B cell (primary cell): ENCODE measurements at regions not wholly inside any gene's neighbourhood (a gene's known extent, or its start where the extent isn't known, plus 50 kb on each side); places are given as distances from the start of the nearest gene placed in this dataset.

Experiments
- CTCF ChIP-seq: fragments of 200-600 bp; IDR thresholded peaks from one replicate; pipeline ENCODE4 v1.8.0; 2022; ENCODE audit warnings: antibody characterized with exemption, mild to moderate bottlenecking
- EZH2 ChIP-seq: IDR thresholded peaks from 2 replicates; pipeline ENCODE4 v1.6.1; 2012; ENCODE audit warnings: borderline replicate concordance, low read depth, mild to moderate bottlenecking, moderate library complexity, low read length; ENCODE audit not compliant: insufficient read depth, poor library complexity, severe bottlenecking

- TF ChIP-seq EZH2: no peak
- TF ChIP-seq CTCF: no peak
Measured at GRCh38 chr6:165092881-165093595, 216.4 kb downstream of the C6orf118 start.
